ENCODE measurements at regions not wholly inside any gene's neighbourhood (a gene's known extent, or its start where the extent isn't known, plus 50 kb on each side); places are given as distances from the start of the nearest gene placed in this dataset.

- in situ Hi-C loops (cut with MboI; ENCODE audit: low sequenced_read_pairs, unreplicated experiment), result no loop called here
- TF ChIP-seq, protein P1, sequence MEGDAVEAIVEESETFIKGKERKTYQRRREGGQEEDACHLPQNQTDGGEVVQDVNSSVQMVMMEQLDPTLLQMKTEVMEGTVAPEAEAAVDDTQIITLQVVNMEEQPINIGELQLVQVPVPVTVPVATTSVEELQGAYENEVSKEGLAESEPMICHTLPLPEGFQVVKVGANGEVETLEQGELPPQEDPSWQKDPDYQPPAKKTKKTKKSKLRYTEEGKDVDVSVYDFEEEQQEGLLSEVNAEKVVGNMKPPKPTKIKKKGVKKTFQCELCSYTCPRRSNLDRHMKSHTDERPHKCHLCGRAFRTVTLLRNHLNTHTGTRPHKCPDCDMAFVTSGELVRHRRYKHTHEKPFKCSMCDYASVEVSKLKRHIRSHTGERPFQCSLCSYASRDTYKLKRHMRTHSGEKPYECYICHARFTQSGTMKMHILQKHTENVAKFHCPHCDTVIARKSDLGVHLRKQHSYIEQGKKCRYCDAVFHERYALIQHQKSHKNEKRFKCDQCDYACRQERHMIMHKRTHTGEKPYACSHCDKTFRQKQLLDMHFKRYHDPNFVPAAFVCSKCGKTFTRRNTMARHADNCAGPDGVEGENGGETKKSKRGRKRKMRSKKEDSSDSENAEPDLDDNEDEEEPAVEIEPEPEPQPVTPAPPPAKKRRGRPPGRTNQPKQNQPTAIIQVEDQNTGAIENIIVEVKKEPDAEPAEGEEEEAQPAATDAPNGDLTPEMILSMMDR (IDR thresholded peaks at IDR 0.05; ENCODE audit: borderline replicate concordance, control extremely low read depth, extremely low read depth, insufficient read depth, missing control alignments), result no peak
- no peak for DNase-seq (ENCODE audit: low spot score)
Measured at GRCh38 chr6:74063391-74063790, 367.4 kb downstream of the CD109 start.

GRCh38 chr6:74061201-74061600 lies 365.2 kb downstream of the CD109 start:
- TF ChIP-seq, protein P1 (IDR thresholded peaks at IDR 0.05; ENCODE audit: borderline replicate concordance, control extremely low read depth, extremely low read depth, insufficient read depth, missing control alignments), result no peak
- DNase-seq (ENCODE audit: low spot score), result no peak
- in situ Hi-C loops (cut with MboI; ENCODE audit: low sequenced_read_pairs, unreplicated experiment), result no loop called here

DNA sequence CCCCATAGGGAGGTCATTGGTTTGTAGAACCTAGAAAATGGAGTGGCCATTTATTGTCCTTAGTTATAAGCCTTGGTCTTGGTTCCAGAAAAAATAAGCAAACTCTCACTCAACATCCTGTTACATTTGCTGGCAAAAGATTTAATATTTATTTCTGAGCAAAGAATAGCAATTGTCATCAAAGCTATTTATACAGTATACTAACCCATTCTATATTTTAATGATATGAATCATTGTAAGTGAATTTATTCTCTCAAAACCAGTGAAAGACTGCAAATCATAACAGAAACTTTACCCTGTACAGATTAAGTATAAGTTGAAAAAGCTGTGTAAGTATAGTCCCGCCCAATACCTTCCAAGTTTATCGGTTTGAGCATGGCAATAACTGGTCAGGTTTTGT lies 364.4 kb downstream of the CD109 start:
- in situ Hi-C loops (cut with MboI; ENCODE audit: low sequenced_read_pairs, unreplicated experiment), result no loop called here
- TF ChIP-seq, protein P1 (IDR thresholded peaks at IDR 0.05; ENCODE audit: borderline replicate concordance, control extremely low read depth, extremely low read depth, insufficient read depth, missing control alignments), result no peak
- DNase-seq (ENCODE audit: low spot score), result no peak

- TF ChIP-seq, protein P1 (IDR thresholded peaks at IDR 0.05; ENCODE audit: borderline replicate concordance, control extremely low read depth, extremely low read depth, insufficient read depth, missing control alignments), result no peak
- in situ Hi-C loops (cut with MboI; ENCODE audit: low sequenced_read_pairs, unreplicated experiment), result no loop called here
- DNase-seq (ENCODE audit: low spot score), result no peak
Measured at GRCh38 chr6:74058606-74059005, 362.6 kb downstream of the CD109 start.

DNA sequence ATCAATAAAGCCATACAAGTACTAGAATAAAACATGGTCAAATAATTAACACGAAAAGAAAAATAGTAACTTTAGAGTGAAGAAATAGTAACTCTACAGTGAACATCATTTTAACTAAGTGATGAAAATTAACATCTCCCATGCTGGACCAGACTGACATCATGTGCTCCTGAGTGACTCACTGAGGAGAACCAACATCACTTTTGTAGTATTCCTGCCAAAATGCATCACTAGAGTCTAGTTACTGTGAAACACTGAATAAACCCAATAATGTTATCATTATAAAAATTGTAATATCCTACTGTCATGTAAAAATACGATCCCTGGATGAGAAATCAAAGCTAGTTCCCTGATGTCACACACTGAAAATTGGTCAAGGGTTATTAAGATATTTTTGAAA lies 361.3 kb downstream of the CD109 start:
- in situ Hi-C loops (cut with MboI; ENCODE audit: low sequenced_read_pairs, unreplicated experiment), result no loop called here
- DNase-seq (ENCODE audit: low spot score), result no peak
- TF ChIP-seq, protein P1 (IDR thresholded peaks at IDR 0.05; ENCODE audit: borderline replicate concordance, control extremely low read depth, extremely low read depth, insufficient read depth, missing control alignments), result no peak

DNA sequence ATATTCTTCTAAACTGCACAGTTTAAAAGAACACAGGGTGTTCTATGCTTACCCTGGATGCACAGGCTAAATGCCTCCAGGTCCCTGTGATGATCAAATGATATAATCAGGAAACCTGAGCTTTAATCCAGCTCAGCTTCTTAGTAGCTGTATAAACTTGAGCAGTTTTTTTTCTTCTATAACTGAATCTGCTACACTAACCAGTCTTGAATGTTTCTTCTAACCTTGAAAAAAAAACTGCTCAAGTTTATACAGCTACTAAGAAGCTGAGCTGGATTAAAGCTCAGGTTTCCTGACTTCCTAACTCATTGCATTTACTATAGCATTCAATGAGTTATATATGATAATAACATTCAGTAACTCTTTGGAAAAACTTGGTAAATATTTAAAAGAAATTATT lies 358.2 kb downstream of the CD109 start:
- in situ Hi-C loops (cut with MboI; ENCODE audit: low sequenced_read_pairs, unreplicated experiment), result no loop called here
- DNase-seq (ENCODE audit: low spot score), result no peak
- TF ChIP-seq, protein P1 (IDR thresholded peaks at IDR 0.05; ENCODE audit: borderline replicate concordance, control extremely low read depth, extremely low read depth, insufficient read depth, missing control alignments), result no peak

GRCh38 chr6:74050921-74051320 lies 354.9 kb downstream of the CD109 start:
- in situ Hi-C loops (cut with MboI; ENCODE audit: low sequenced_read_pairs, unreplicated experiment), result no loop called here
- TF ChIP-seq, protein P1 (IDR thresholded peaks at IDR 0.05; ENCODE audit: borderline replicate concordance, control extremely low read depth, extremely low read depth, insufficient read depth, missing control alignments), result no peak
- no peak for DNase-seq (ENCODE audit: low spot score)

All from GM13976 (cell line).